ENCODE measurements at regions not wholly inside any gene's neighbourhood (a gene's known extent, or its start where the extent isn't known, plus 50 kb on each side); places are given as distances from the start of the nearest gene placed in this dataset.

DNA sequence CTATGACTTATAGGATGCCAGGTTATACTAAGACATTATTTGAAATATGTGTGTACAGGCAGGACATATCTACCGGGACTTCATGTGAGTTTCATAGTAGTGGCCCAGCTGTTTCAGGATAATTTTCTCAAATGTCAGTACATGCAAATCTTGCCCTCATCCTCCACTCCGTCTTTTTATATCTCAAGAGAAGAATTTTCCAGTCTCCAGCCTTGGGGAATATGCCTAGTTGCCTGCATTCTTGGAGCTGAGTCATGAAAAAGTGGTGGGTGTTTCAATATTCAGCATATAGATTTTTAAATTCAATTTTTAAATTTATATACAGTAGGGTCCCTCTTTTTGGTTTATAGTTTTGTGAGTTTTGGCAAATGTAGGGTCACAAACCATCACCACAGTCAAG, 236.7 kb downstream of the OTUD1 start:
- CTCF ChIA-PET = no interaction called here
- Histone ChIP-seq H3K9me3 (ENCODE audit: control insufficient read depth, insufficient read depth, low read depth, low read length) (no peaks in the 10 kb centered on the region), H3K4me1 (ENCODE audit: control insufficient read depth, insufficient read depth, low read length) (no peaks in the 10 kb centered on the region), H3K27me3 (ENCODE audit: control insufficient read depth, insufficient read depth, low read length) (no peaks in the 10 kb centered on the region), H3K27ac (ENCODE audit: low read length) (no peak overlapping the region), H3K4me3 (ENCODE audit: low read depth in 2 of 2, low read length in 2 of 2) (no peak overlapping the region), H3K36me3 (ENCODE audit: control insufficient read depth, insufficient read depth, low read length) (no peaks in the 10 kb centered on the region)
- POLR2A ChIA-PET = no interaction called here
- in situ Hi-C loops (cut with HindIII; ENCODE audit: low pct_unique_long_range_greater_than_20kb, low sequenced_read_pairs) = no loop called here
- intact Hi-C loops (cut with micrococcal nuclease; ENCODE audit: unreplicated experiment) = no loop called here
- no peak for ATAC-seq
- TF ChIP-seq POLR2AphosphoS5 (IDR thresholded peaks at IDR 0.05; ENCODE audit: low read depth, low read length) (no peak), SIN3A (IDR thresholded peaks at IDR 0.05; ENCODE audit: borderline replicate concordance, insufficient read depth, low read depth, low read length) (no peak), TCF7L2 (IDR thresholded peaks at IDR 0.05; ENCODE audit: low read depth, low read length) (no peak)
- TF ChIP-seq, protein P1, sequence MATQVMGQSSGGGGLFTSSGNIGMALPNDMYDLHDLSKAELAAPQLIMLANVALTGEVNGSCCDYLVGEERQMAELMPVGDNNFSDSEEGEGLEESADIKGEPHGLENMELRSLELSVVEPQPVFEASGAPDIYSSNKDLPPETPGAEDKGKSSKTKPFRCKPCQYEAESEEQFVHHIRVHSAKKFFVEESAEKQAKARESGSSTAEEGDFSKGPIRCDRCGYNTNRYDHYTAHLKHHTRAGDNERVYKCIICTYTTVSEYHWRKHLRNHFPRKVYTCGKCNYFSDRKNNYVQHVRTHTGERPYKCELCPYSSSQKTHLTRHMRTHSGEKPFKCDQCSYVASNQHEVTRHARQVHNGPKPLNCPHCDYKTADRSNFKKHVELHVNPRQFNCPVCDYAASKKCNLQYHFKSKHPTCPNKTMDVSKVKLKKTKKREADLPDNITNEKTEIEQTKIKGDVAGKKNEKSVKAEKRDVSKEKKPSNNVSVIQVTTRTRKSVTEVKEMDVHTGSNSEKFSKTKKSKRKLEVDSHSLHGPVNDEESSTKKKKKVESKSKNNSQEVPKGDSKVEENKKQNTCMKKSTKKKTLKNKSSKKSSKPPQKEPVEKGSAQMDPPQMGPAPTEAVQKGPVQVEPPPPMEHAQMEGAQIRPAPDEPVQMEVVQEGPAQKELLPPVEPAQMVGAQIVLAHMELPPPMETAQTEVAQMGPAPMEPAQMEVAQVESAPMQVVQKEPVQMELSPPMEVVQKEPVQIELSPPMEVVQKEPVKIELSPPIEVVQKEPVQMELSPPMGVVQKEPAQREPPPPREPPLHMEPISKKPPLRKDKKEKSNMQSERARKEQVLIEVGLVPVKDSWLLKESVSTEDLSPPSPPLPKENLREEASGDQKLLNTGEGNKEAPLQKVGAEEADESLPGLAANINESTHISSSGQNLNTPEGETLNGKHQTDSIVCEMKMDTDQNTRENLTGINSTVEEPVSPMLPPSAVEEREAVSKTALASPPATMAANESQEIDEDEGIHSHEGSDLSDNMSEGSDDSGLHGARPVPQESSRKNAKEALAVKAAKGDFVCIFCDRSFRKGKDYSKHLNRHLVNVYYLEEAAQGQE (IDR thresholded peaks at IDR 0.05; ENCODE audit: insufficient read depth in 1 of 2, low read depth in 2 of 2, low read length in 1 of 2) = no peak
- TF ChIP-seq, protein P2, sequence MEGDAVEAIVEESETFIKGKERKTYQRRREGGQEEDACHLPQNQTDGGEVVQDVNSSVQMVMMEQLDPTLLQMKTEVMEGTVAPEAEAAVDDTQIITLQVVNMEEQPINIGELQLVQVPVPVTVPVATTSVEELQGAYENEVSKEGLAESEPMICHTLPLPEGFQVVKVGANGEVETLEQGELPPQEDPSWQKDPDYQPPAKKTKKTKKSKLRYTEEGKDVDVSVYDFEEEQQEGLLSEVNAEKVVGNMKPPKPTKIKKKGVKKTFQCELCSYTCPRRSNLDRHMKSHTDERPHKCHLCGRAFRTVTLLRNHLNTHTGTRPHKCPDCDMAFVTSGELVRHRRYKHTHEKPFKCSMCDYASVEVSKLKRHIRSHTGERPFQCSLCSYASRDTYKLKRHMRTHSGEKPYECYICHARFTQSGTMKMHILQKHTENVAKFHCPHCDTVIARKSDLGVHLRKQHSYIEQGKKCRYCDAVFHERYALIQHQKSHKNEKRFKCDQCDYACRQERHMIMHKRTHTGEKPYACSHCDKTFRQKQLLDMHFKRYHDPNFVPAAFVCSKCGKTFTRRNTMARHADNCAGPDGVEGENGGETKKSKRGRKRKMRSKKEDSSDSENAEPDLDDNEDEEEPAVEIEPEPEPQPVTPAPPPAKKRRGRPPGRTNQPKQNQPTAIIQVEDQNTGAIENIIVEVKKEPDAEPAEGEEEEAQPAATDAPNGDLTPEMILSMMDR (IDR thresholded peaks at IDR 0.05) = no peak
- no TSS peak for BruUV-seq (replicated peaks)
- DNase-seq (ENCODE audit: low read depth, low spot score) = no peak

DNA sequence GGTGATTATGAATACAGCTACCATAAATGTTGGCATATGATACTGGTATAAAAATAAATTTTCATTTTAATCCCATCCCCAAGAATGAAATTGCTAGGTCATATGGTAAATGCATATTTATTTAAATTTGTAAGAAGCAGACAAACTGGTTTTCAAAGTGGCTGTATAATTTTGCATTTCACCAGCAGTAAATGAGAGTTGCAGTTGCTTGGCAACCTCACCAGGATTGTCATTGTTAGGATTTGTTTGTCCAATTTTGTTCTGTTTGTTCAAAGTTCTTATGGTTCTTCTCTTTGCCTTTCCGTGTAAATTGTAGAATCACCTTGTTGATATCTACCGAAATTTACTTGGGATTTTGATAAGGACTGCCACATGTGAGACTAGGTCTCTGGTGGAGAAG, 237.4 kb downstream of the OTUD1 start:
- Histone ChIP-seq H3K36me3 (ENCODE audit: control insufficient read depth, insufficient read depth, low read length) (no peaks in the 10 kb centered on the region), H3K4me3 (ENCODE audit: low read depth in 2 of 2, low read length in 2 of 2) (no peak overlapping the region), H3K4me1 (ENCODE audit: control insufficient read depth, insufficient read depth, low read length) (no peaks in the 10 kb centered on the region), H3K27ac (ENCODE audit: low read length) (no peak overlapping the region), H3K27me3 (ENCODE audit: control insufficient read depth, insufficient read depth, low read length) (no peaks in the 10 kb centered on the region), H3K9me3 (ENCODE audit: control insufficient read depth, insufficient read depth, low read depth, low read length) (no peaks in the 10 kb centered on the region)
- intact Hi-C loops (cut with micrococcal nuclease; ENCODE audit: unreplicated experiment) (no loop called here), in situ Hi-C loops (cut with HindIII; ENCODE audit: low pct_unique_long_range_greater_than_20kb, low sequenced_read_pairs) (no loop called here)
- ChIA-PET CTCF (no interaction called here), POLR2A (no interaction called here)
- DNase-seq (ENCODE audit: low read depth, low spot score) (no peak), ATAC-seq (no peak)
- TF ChIP-seq SIN3A (IDR thresholded peaks at IDR 0.05; ENCODE audit: borderline replicate concordance, insufficient read depth, low read depth, low read length) = no peak
- TF ChIP-seq TCF7L2 (IDR thresholded peaks at IDR 0.05; ENCODE audit: low read depth, low read length) = no peak
- TF ChIP-seq POLR2AphosphoS5 (IDR thresholded peaks at IDR 0.05; ENCODE audit: low read depth, low read length) = no peak
- TF ChIP-seq, protein P2 (IDR thresholded peaks at IDR 0.05) = no peak
- TF ChIP-seq, protein P1 (IDR thresholded peaks at IDR 0.05; ENCODE audit: insufficient read depth in 1 of 2, low read depth in 2 of 2, low read length in 1 of 2) = no peak
- BruUV-seq (replicated peaks) = no TSS peak
